ENCODE measurements at regions not wholly inside any gene's neighbourhood (a gene's known extent, or its start where the extent isn't known, plus 50 kb on each side); places are given as distances from the start of the nearest gene placed in this dataset.

DNA sequence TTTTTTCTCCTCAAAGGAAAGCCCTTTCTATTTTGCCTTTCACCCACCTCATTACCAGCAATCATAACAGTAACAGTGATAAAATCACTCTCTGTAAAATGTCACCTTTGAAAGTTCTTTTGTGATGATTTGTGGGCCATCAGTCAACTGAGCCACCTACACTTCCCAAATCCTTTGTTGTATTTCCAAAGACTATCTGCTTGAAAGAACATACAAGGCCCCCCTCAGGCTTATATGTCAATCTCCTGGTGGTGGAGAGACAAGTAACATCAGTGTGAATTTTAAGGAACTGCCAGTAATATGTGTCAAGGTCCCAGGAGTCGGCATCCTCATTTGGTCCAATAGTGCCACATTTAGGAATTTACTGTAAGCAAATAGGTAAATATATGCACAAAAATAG is 161.1 kb upstream of the EOMES start:
- TF ChIP-seq, protein P1, sequence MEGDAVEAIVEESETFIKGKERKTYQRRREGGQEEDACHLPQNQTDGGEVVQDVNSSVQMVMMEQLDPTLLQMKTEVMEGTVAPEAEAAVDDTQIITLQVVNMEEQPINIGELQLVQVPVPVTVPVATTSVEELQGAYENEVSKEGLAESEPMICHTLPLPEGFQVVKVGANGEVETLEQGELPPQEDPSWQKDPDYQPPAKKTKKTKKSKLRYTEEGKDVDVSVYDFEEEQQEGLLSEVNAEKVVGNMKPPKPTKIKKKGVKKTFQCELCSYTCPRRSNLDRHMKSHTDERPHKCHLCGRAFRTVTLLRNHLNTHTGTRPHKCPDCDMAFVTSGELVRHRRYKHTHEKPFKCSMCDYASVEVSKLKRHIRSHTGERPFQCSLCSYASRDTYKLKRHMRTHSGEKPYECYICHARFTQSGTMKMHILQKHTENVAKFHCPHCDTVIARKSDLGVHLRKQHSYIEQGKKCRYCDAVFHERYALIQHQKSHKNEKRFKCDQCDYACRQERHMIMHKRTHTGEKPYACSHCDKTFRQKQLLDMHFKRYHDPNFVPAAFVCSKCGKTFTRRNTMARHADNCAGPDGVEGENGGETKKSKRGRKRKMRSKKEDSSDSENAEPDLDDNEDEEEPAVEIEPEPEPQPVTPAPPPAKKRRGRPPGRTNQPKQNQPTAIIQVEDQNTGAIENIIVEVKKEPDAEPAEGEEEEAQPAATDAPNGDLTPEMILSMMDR (IDR thresholded peaks at IDR 0.05) = no peak
- TF ChIP-seq POLR2A (IDR thresholded peaks at IDR 0.05) = no peak

Data from adrenal gland (tissue), 5 donors.